Caki2 (cell line): ENCODE measurements at regions not wholly inside any gene's neighbourhood (a gene's known extent, or its start where the extent isn't known, plus 50 kb on each side); places are given as distances from the start of the nearest gene placed in this dataset.

Experiments
- DNase-seq: peaks from one replicate; pipeline ENCODE4 v3.0.0-alpha.2; 2015; ENCODE audit warnings: low read depth
- in situ Hi-C: cut with HindIII; loops from 2 replicates; pipeline ENCODE4 v1.10.0; 2016; ENCODE audit warnings: low sequenced_read_pairs, low pct_unique_long_range_greater_than_20kb, mixed read lengths

DNA sequence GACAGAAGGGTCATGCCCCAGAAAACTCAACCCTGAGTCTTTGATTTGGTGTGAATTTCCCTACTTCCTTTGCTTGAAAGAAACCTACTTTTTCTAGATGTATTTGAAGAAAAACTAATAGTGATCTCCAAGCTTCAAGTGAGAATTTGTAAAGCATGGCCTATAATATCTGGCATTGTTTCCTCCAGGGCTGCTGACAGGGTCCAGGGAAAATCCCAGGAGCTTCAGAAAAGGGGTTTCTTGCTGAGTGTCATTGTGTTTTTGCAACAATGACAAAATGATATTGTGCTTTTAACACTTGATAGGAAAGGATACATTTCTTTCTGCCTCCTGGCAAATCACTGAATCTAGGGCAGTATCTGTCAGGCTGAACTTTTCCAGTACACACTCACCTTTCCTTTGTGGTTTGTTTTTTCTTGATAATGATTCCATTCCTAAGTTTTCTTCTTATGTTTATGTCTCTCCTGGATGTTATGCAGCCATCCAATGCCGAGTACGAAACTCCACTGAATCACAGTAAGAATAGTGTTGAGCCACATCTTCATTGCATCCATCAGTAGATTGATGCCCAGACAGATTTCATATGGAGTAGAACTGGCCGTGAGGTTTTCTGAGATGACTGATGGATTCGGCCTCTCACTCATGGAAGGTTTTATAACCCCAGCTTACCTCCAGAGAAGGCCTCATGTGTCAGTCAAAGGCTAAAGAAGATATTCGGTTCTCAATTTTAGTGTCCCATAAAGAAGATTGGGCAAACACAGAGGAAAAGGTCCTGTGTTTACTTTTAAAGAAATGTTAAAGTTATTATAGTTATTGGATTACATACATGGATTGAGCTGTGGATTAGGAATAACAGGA lies 76.9 kb upstream of the STEAP1B start:
- peak; percentile 61 for DNase-seq
- in situ Hi-C loops: no loop called here

DNA sequence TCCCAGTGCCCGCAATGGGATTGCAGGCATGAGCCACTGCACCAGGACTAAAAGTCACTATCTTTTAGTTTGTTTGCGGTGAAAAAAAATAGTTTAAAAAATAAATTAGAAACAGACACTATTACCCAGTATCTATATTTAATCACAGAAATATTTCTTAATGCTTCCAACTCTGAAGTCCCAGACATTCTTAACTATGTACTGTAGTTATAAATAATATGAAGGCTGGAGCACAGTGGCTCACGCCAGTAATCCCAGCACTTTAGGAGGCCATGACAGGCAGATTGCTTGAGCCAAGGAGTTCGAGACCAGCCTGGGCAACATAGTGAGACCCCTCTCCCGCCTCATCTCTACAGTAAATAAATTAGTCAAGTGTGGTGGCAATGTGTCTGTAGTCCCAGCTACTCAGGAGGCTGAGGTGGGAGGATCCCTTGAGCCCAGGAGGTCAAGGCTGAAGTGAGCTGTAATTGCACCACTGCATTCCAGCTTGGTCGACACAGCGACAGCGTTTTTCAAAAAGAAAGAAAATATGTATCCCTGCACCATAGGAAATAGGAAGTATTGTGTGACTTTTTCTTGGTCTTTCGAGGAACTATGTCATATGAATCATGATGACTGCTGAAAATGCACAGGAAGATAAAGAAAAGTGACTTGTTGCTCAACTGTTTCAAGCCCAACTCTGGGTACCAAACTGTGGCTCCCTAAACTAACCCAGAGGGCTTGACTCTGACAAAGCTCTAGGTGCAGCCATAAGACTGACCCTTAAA lies 74.9 kb upstream of the STEAP1B start:
- no peak for DNase-seq
- in situ Hi-C loops: loop anchor here (25.0 kb wide), 1 partner anchor 487 kb away; no protein-coding TSS in a partner anchor

DNA sequence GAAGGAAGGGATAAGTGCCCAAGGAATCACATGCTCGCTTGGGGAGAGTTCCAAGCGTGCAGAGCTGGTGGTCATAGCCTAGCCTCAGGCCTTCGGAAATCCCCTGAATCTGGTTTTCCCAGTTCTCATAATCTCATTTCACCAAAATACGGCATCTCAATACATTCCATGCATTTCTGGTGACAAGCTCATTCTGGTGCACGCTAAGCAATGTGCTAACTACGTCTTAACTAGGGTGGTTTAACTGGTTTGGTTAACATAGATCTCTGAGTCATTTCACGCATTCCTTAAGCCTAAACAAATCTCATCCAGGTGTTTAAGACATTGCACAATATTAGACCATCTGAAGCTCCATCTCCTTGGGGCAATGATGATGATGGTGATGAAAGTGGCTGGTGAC lies 72.9 kb upstream of the STEAP1B start:
- DNase-seq: peak; percentile 88
- in situ Hi-C loops: loop anchor here (25.0 kb wide), 1 partner anchor 489 kb away; no protein-coding TSS in a partner anchor

DNA sequence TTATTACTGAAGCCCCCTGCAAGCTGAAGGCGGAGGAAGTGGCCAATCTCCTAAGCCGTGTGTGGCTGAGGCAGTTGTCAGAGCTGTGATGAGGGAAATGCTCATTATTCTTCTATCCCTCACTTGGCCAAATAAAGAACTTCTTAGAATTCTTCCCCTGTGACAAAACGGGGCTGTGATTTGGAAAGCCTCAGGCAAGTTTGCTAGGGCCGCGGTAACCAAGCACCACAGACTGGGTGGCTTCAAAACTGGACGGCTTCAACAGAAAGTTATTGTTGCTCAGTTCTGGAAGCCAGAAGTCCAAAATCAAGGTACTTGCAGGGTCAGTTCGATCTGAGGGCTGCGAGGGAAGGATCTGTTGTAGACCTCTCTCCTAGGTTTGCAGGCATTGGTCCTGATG lies 72.3 kb upstream of the STEAP1B start:
- DNase-seq: no peak
- in situ Hi-C loops: loop anchor here (25.0 kb wide), 1 partner anchor 490 kb away; no protein-coding TSS in a partner anchor

DNA sequence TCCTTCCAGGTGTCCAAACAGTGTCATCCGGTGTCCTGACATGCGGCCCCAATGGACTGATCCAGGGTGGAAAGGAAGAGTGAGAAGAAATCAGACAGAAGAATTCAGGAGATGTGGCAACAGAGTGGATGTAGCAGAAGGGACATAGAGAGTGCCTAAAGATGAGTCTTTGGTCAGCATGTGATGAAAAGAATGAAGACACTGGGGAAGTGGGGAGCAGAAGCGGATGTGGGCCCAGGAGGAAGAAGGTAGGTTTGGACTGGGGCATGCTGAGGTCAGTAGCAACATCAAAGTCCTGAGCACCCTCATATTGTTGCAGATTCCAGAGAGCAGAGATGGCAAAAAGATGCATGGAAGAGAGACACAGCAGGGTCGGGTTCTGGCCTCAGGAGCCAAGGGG lies 71.8 kb upstream of the STEAP1B start:
- DNase-seq: no peak
- in situ Hi-C loops: loop anchor here (25.0 kb wide), 1 partner anchor 491 kb away; no protein-coding TSS in a partner anchor

DNA sequence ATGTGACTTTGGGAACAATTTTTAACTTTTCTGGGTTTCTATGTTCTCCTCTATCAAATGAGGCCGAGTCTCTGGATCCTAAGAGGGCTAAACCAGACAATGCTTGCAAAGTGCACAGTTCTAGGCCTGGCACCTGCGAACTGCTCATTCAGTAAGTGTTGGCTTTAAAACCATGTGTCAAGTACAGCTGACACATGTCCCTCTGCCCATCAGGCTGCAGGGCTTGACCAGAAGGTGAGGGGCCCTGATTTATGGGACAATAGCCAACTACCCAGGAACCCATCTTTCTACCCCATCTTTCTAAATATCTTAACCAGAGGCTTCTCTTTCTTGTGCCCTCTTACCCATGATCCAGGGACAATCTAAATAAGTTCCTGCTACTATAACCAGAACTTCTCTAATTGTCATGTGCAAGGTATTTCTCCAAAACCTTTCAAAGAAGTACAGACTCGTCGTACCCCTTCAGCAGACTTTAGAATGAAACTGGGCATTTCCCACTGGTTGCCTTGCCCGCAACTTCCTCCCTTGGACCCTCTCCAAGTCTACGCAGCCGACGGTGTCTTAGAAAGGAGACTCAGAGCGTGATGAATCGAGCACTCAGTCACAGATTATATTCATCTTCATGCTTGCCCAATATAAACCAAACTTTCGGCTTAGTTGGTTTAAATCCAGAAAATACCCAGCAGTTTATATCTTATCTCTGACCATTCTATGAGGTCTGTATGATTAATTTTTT lies 69.8 kb upstream of the STEAP1B start:
- DNase-seq: no peak
- in situ Hi-C loops: loop anchor here (25.0 kb wide), 1 partner anchor 493 kb away; no protein-coding TSS in a partner anchor

DNA sequence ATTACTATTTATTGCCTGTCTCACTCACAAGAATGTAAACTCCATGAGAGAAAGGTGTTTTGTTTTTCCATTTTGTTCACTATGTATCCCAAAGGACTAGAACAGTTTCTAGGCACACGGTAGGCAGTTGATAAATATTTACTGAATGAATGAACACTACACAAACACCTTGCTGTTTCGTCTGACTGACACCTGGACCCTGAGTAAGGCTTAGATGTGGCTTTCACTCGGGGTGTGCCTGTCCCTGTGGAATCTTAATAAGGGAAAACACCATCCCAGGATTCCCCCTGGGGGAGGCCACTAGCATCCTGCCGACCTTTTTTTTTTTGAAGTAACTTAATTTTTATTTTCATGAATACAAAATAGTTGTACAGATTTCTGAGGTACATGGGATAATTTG lies 66.6 kb upstream of the STEAP1B start:
- in situ Hi-C loops: loop anchor here (25.0 kb wide), 1 partner anchor 496 kb away; no protein-coding TSS in a partner anchor
- DNase-seq: no peak

DNA sequence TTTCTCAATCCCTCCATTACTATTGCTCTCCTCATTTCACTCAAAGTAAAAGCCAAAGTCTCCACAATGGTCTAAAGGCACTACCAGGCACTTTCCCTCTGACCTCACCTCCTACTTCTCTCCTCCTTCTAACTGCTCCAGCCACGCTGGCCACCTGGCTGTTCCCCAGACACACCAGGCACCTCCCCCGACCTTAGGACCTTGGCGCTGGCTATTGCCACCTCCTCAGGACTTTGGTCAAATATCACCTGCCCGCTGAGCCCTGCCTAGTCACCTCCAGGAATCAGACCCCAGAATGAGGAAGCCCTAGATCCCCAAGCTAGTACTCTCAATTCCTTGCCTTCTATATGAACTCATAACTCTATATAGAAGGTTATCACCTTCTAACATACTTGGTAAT lies 66.2 kb upstream of the STEAP1B start:
- no peak for DNase-seq
- in situ Hi-C loops: loop anchor here (25.0 kb wide), 1 partner anchor 496 kb away; no protein-coding TSS in a partner anchor

DNA sequence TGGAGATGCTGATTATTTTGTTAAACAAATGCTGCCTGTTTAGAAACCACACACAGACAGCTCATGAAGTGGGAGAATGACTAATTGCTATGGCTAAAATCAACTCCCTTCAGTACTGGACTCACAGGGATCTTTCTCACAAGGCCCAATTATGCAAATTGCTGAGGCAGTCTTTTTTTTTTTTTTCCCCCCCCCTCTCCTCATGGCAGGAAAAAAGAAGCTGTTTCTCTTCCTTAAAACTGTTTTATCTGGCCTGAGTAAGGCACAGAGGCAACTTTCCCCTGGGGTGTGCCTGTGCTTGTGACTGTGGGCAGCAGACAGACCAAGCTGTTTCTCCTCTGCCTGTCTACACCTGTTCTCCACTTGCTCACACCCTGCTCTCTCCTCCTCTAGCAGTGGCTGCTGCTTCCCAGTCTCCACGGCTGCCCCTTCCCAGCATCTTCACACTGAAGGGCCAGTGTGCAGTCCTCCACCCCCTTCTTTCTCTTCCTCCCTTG lies 65.4 kb upstream of the STEAP1B start:
- DNase-seq: peak; percentile 74
- in situ Hi-C loops: loop anchor here (25.0 kb wide), 1 partner anchor 497 kb away; no protein-coding TSS in a partner anchor

DNA sequence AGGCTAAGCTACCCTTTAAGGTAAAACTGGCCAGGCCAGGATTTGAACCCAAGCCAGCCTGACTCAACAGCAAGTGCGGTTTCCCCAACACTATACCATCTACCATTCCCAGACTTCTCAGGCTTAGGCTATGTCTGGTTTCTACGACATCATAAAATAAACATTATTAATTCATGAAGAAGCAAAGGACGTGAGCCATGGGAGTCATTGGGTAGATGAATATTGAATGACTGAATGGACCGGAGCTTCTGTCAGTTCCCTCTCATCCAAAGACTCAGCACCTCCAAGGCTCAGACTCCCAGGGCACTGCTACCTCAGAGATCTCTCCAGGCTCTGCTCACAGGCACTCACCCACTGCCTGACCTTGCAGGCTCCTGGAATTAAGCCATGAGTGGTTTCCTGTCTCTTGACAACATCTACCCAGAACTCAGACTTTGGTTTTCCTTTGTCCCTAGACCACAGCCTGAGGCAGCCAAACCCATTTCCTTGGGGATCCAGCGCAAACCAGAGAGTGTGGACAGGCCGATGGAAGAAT lies 64.6 kb upstream of the STEAP1B start:
- DNase-seq: peak; percentile 43
- in situ Hi-C loops: loop anchor here (25.0 kb wide), 1 partner anchor 498 kb away; no protein-coding TSS in a partner anchor

DNA sequence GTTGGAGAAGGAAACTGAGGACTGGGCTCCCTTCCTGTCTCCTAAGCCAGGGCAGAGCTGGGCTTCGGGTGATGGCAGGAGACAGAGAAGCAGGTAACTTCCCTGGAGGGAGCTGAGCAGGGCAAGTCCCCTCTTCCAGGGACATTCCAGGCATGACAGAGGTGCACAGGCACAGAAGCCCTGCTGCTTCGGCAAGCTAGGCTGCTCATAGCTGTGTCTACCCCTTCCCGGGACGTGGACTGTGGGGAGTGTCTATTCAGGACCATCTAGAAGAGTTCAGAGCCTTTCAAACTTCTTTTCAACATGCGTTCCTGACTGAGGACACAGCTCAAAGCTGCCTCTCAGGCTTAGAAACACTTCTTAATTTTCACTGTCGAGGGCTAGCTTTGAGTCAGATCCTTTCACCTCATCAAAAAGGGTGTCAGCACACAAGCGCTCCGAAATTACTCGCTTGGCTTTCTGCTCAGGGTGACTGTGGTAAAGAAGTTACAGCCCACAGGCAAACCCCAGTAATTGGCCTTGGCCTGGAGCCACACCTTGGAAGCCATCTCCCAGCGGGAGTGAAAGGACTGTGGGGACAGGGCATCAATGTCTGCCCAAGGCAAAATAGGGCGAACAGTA lies 63.7 kb upstream of the STEAP1B start:
- DNase-seq: no peak
- in situ Hi-C loops: loop anchor here (25.0 kb wide), 1 partner anchor 499 kb away; no protein-coding TSS in a partner anchor

DNA sequence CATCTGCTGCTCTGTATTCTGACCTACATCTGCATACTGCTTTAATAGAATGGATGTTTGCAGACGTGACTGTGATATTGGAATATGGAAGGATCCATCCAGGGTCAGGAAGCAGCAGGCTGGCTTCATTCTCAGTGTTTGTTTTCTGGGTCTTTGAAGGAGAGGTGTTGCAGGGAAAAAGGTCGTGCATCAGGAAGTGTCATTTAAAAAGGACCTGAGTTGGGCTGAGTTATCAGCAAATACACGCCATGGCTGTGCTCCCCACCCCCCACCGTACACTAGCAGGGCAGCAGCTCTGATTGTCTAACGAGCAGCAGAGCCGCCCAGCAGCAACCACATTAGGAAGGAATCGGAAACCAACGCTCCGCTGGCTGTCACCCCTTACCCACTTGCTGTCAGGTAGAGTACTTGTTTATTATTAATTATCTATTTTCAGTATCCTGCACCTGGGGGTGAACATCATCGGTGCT lies 63.1 kb upstream of the STEAP1B start:
- in situ Hi-C loops: loop anchor here (25.0 kb wide), 1 partner anchor 499 kb away; no protein-coding TSS in a partner anchor
- no peak for DNase-seq

DNA sequence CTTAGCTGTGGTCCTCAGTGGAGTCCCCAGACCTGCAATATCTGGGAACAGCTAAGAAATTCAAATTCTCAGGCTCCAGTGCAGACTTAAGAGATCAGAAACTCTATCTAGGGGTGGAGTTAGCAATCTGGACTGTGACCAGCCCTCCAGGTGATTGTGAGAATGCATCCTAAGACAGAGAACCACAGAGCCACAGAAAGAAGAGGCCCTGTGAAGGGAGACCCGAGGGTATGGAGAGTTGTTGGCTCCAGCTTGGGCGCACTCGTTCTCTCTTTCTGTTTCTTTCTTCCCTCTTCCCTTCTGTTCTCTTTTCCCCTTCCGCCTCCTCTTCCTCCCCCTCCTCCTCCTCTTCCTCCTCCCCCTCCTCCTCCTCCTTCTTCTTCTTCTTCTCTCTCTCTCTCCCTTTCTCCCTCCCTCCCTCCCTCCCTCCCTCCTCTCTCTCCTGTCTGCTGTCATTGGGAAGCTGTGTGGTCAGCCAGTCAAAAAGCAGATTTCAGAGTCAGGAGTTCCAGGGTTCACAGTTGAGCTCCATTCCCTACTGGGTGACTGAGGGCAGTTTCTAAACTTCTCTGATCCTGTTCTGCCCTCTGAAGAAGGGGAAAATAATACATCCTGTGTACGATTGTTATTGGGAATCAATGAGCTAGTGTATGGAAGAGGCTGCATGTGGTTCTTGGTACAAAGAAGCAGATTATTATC lies 62.1 kb upstream of the STEAP1B start:
- peak; percentile 69 for DNase-seq
- in situ Hi-C loops: loop anchor here (25.0 kb wide), 1 partner anchor 500 kb away; no protein-coding TSS in a partner anchor

DNA sequence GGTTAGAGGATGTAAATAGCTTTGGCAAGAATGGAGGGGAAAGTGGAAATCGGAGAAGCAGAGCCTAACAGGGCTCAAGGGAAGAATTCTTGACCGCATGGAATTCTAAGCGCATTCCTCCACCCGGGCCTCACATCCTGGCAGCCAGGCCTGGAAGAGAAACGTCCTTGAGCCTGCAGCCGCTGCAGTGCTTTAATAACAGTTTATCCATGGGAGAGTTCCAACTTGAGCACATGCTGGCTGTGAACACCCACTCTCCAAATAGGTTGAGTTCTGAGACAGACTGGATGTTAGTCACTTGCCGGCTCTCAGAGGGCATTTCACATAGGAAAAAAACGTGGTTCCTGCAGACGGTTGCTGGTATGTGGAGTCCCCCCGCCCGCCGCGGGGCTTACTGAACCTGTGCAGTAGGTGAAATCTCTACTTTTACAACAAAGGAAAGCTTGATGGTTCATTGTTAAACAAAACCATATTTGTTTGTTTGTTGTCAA lies 61.4 kb upstream of the STEAP1B start:
- in situ Hi-C loops: loop anchor here (25.0 kb wide), 1 partner anchor 501 kb away; no protein-coding TSS in a partner anchor

DNA sequence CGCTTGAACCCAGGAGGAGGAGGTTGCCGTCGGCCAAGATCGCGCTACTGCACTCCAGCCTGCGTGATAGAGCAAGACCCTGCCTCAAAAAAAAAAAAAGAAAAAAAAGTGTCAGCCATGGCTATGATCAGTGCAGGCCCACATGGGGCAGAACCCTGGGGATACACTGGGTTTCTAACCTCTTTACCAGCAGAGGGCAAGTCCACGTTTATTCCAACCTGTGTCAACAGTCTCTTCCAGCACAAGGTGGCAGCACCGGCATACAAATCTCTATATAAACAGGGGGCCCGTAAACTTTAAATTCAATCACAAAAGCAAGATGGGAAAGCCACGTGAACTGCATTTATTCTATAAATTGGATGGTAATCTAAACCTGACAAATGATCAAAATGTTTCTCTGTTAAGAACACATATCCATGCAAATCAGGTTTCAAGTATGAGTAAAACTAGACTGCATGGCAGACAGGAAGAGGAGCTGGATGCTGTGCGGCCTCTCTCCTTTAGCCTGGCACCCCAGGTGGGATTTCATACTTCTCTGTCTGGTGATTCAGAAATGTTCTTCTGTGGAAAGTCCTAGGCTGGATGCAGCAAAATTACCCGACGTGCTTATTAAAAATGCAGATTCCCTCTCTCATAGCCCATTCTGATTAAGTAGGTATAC lies 60.0 kb upstream of the STEAP1B start:
- peak; percentile 74 for DNase-seq
- in situ Hi-C loops: loop anchor here (25.0 kb wide), 1 partner anchor 502 kb away; no protein-coding TSS in a partner anchor

More for the DNA sequence above, 61.4 kb upstream of the STEAP1B start:
- DNase-seq: peak; percentile 82

DNA sequence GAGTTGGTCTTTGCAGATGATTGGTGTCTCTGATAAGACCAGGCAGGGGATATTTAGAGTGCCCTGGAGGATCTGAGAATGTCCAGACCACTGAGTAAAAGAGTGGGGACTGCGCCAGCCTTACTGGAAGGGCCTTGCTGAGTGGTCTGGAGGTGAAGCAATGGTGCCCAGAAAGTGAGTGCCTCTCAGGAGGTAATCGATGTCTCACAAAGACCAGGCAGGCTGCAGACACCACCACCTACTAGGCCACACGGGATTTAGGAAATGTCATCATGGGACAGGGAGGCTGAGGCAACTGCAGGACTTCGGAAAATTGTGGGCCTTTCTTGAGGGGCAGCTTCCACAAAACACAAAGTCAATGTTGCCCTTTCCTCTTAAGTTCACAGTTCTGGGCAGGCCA lies 57.2 kb upstream of the STEAP1B start:
- DNase-seq: no peak
- in situ Hi-C loops: loop anchor here (25.0 kb wide), 1 partner anchor 505 kb away; no protein-coding TSS in a partner anchor
